Activated CD8-positive, alpha-beta T cell treated with anti-CD3 and anti-CD28 coated beads, Interleukin-2, amount 10 ng/mL, durations not matched to agents 7 days and 5 days (primary cell): ENCODE measurements at regions not wholly inside any gene's neighbourhood (a gene's known extent, or its start where the extent isn't known, plus 50 kb on each side); places are given as distances from the start of the nearest gene placed in this dataset.
"Not testable (repeated sequence)": the region's sequence is repeated elsewhere in the genome, so short reads cannot be mapped to it uniquely, and the experiment has no call there.

Experiments
- ATAC-seq: fragments of 150-1000 bp; cut with Tn5 transposase; one replicate; pipeline ENCODE4 v1.10.0; 2021; ENCODE audit warnings: moderate library complexity
- CTCF ChIA-PET: fragments of 350-600 bp; sonication (Branson Sonifier 250); formaldehyde crosslinking; loops from one replicate; lab custom pipeline; 2021; ENCODE audit warnings: antibody characterized with exemption; lab: Charles Lee
- POLR2A ChIA-PET: fragments of 350-600 bp; sonication (Branson Sonifier 250); formaldehyde crosslinking; loops from one replicate; lab custom pipeline; 2021; ENCODE audit warnings: antibody characterized with exemption; lab: Charles Lee
- DNase-seq: peaks from one replicate; pipeline ENCODE4 v3.0.0-alpha.2; 2020
- H3K27ac Mint-ChIP-seq: one replicate; pipeline ENCODE4 v1.8.0; 2021; ENCODE audit warnings: mild to moderate bottlenecking, mixed read lengths
- H3K27me3 Mint-ChIP-seq: one replicate; pipeline ENCODE4 v1.8.0; 2021; ENCODE audit warnings: low read depth, mixed read lengths
- H3K36me3 Mint-ChIP-seq: one replicate; pipeline ENCODE4 v1.8.0; 2021; ENCODE audit warnings: low read depth, mixed read lengths
- H3K4me1 Mint-ChIP-seq: one replicate; pipeline ENCODE4 v1.8.0; 2021; ENCODE audit warnings: low read depth, mixed read lengths
- H3K4me3 Mint-ChIP-seq: one replicate; pipeline ENCODE4 v1.8.0; 2021; ENCODE audit warnings: mild to moderate bottlenecking, mixed read lengths
- H3K9me3 Mint-ChIP-seq: one replicate; pipeline ENCODE4 v1.8.0; 2022; ENCODE audit warnings: mixed read lengths; ENCODE audit not compliant: insufficient read depth

DNA sequence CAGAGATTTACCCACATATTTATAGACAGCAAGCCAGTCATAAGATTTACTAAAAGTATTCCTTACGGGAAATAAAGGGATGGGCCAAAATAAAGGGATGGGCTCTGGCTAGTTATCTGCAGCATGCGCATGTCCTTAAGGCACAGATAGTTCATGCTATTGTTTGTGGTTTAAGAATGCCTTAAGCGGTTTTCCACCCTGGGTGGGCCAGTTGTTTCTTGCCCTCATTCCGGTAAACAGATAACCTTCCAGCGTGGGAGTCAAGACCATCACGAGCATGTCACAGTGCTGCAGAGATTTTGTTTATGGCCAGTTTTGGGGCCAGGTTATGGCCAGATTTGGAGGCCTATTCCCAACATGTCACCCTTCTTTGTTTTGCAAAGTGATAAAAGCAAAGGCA is 1046.2 kb downstream of the STPG2 start:
- H3K27me3 Mint-ChIP-seq, CTCF ChIA-PET, H3K27ac Mint-ChIP-seq, POLR2A ChIA-PET, H3K9me3 Mint-ChIP-seq, H3K4me3 Mint-ChIP-seq, DNase-seq, ATAC-seq, H3K36me3 Mint-ChIP-seq, H3K4me1 Mint-ChIP-seq: not testable (repeated sequence)

DNA sequence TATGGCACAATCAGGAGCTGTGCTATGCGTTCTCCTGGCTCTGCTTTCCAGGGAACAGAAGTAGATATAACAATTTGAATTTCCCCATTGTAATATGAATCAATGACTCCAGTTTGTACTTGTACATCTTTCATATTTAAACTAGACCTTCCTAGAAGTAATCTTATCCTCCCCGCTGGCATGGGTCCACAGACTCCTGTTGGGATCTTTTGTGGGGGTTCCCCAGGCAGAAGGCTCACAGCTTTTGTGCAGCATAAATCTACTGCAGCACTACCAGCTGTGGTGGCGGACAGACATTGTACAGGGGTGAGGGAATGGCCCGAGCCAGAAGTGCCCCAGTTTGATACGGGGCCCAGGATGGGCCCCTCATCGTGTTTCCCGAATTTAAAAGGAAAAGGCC is 1042.1 kb downstream of the STPG2 start:
- ATAC-seq, POLR2A ChIA-PET, H3K4me1 Mint-ChIP-seq, H3K4me3 Mint-ChIP-seq, H3K27me3 Mint-ChIP-seq, CTCF ChIA-PET, H3K27ac Mint-ChIP-seq, DNase-seq, H3K9me3 Mint-ChIP-seq, H3K36me3 Mint-ChIP-seq: not testable (repeated sequence)

DNA sequence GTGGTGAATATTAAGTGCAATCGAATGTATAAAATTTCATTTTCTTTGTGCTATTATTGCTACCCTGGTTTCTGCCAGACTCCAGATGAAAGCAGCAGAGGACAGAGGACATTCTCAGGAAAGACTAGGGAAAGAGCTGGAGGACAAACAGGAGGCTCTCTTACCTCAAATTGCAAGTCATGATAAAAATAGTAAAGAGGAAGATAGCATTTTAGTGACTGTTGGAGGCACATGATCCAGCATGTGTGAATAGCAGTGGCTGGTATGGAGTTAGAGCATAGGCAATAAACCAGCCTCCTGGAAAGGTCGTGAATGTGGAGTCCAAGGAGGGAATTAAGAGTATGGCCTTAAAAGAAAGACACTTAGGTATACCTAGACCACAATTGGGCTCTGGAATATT is 1040.0 kb downstream of the STPG2 start:
- ChIA-PET CTCF (no interaction called here), POLR2A (no interaction called here)
- no peaks in the 10 kb centered on the region for H3K36me3 Mint-ChIP-seq
- DNase-seq, result no peak
- no peak overlapping the region for H3K27ac Mint-ChIP-seq
- H3K27me3 Mint-ChIP-seq, result no peaks in the 10 kb centered on the region
- H3K4me3 Mint-ChIP-seq, result no peak overlapping the region
- no peaks in the 10 kb centered on the region for H3K9me3 Mint-ChIP-seq
- H3K4me1 Mint-ChIP-seq, result no peaks in the 10 kb centered on the region
- no peak for ATAC-seq

DNA sequence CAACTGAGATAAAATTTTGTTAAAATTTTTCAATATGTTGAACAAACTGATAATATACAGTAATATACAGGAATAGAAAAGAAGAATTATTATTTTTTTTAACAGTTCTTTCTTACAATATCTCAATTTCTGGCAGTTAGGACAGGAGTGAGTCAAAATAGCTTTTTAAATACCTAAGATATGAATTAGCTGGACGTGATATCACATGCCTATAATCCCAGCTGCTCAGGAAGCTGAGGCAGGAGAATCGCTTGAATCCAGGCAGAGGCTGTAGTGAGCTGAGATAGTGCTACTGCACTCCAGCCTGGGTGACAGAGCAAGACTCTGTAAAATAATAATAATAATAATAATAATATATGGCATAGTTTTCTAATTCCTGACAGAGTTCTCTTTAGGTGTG is 1039.3 kb downstream of the STPG2 start:
- Mint-ChIP-seq H3K4me3 (no peak overlapping the region), H3K36me3 (no peaks in the 10 kb centered on the region), H3K4me1 (no peaks in the 10 kb centered on the region), H3K27ac (no peak overlapping the region), H3K27me3 (no peaks in the 10 kb centered on the region), H3K9me3 (peaks cover 4% of the 10 kb centered on the region)
- CTCF ChIA-PET, result no interaction called here
- DNase-seq (no peak), ATAC-seq (no peak)
- POLR2A ChIA-PET, result no interaction called here

DNA sequence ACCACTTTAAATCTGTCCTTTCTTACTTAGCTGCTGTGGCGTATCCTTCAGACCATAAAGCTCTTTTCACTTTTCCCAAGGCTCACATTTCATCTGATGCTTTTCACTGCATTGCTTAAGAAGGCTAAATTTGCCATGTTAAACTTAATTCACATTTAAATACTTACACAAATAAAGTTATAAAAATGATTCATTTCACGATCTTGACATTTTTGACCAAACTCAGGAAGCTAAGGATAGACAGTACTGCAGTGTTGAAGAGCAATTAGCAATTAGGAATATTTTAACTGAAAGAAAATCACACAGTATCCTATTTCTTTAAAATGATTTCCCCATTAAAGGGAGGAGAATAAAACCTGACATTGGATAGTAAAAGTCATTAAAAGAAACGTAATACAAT is 1038.6 kb downstream of the STPG2 start:
- DNase-seq, result no peak
- no peak for ATAC-seq
- Mint-ChIP-seq H3K27me3 (no peaks in the 10 kb centered on the region), H3K4me1 (no peaks in the 10 kb centered on the region), H3K9me3 (peaks cover 4% of the 10 kb centered on the region), H3K27ac (no peak overlapping the region), H3K4me3 (no peak overlapping the region), H3K36me3 (no peaks in the 10 kb centered on the region)
- POLR2A ChIA-PET, result no interaction called here
- CTCF ChIA-PET, result no interaction called here

DNA sequence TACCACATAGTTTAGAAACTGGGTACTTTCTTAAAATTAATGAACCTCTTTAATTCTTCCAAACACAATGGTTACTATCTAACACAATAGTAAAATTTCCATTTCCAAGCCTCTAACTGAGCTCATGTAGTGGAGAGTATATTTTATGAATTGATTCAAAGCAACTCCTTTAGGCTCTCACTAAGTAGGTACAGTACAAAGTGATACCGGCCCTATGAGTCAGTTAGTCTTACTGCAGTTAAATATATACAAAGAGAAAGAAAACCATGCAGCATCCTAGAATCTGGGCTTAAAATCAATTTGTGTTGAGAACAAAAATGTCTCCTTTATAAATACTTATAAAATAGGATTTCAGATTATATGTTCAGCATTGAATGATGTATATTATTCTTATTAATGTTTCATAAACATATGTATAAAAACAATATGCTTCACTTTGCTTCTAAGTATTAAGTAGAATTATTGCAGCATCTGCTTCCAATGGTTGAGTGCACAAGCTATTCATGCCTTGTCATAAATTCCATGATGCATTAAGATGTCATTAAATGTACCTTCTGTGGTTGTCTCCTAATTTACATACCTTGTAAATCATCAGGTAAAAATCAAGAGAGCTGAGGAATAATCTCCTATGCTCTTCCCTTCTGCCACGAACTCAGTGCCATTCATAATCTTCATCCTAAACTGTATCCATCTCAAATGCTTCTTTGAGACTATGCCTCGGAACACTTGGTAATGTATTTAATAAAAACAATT is 1037.8 kb downstream of the STPG2 start:
- ChIA-PET CTCF (no interaction called here), POLR2A (no interaction called here)
- Mint-ChIP-seq H3K36me3 (no peaks in the 10 kb centered on the region), H3K4me1 (no peaks in the 10 kb centered on the region), H3K27me3 (no peaks in the 10 kb centered on the region), H3K4me3 (no peak overlapping the region), H3K27ac (no peak overlapping the region), H3K9me3 (peaks cover 4% of the 10 kb centered on the region)
- no peak for ATAC-seq
- DNase-seq, result no peak

DNA sequence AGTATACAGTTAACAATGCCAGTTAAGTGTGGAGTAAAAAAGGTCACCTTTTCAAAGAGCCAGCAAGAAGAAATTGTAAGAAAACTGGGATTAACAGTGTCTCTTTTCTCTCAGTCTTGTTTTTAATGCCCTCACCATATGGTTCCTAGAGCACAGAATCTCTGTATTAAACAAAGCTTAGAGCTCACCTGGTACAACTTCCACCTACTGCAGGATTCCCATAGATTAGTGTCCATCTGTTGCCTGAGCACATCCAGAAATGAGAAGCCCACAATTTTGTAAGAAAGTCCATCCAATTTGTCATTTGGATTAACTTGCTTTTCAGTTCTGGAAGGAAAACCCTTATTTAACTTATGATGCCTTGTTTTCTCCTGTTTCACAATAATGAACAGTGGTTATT is 1037.1 kb downstream of the STPG2 start:
- DNase-seq (no peak), ATAC-seq (no peak)
- no peaks in the 10 kb centered on the region for H3K27me3 Mint-ChIP-seq
- no peaks in the 10 kb centered on the region for H3K4me1 Mint-ChIP-seq
- CTCF ChIA-PET, result no interaction called here
- POLR2A ChIA-PET, result no interaction called here
- no peak overlapping the region for H3K27ac Mint-ChIP-seq
- peaks cover 4% of the 10 kb centered on the region for H3K9me3 Mint-ChIP-seq
- H3K4me3 Mint-ChIP-seq, result no peak overlapping the region
- H3K36me3 Mint-ChIP-seq, result no peaks in the 10 kb centered on the region

DNA sequence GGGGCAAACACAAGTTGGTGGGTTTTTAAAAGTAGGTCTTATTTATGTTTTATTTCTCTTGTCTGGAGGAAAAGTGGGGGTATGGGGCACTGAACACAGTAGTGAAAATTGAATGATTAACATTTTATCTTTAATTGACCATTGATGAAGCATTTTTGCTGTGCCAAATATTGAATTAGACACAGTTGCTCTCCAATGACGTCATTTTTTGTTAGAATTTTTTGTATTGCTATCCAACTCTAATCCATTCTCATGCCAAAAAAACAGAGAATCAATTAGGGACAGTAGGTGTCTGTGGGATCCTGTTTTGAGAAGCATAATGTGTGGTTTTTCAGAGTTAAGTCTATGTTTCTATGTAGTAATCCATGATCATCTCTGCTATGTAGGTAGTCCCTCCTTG is 1032.8 kb downstream of the STPG2 start:
- Mint-ChIP-seq H3K4me1 (no peaks in the 10 kb centered on the region), H3K36me3 (no peaks in the 10 kb centered on the region), H3K27ac (no peak overlapping the region), H3K4me3 (no peak overlapping the region), H3K27me3 (no peaks in the 10 kb centered on the region), H3K9me3 (peaks cover 4% of the 10 kb centered on the region)
- ChIA-PET POLR2A (no interaction called here), CTCF (no interaction called here)
- ATAC-seq (no peak), DNase-seq (no peak)

DNA sequence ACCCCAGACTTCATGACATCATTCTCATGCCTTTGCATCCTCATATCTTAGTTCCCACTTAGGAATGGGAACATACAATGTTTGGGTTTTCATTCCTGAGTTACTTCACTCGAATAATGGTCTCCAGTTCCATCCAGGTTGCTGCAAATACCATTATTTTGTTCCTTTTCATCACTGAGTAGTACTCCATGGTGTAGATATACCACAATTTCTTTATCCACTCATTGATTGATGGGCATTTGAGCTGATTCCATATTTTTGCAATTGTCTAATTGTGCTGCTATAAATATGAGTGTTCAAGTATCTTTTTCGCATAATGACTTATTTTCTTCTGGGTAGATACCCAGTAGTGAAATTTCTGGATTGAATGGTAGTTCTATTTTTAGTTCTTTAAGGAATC is 1026.8 kb downstream of the STPG2 start:
- no peak overlapping the region for H3K4me3 Mint-ChIP-seq
- ATAC-seq (no peak), DNase-seq (no peak)
- CTCF ChIA-PET, result no interaction called here
- H3K27me3 Mint-ChIP-seq, result no peaks in the 10 kb centered on the region
- no peaks in the 10 kb centered on the region for H3K36me3 Mint-ChIP-seq
- H3K27ac Mint-ChIP-seq, result no peak overlapping the region
- H3K9me3 Mint-ChIP-seq, result peaks cover 9% of the 10 kb centered on the region
- H3K4me1 Mint-ChIP-seq, result no peaks in the 10 kb centered on the region
- POLR2A ChIA-PET, result no interaction called here

DNA sequence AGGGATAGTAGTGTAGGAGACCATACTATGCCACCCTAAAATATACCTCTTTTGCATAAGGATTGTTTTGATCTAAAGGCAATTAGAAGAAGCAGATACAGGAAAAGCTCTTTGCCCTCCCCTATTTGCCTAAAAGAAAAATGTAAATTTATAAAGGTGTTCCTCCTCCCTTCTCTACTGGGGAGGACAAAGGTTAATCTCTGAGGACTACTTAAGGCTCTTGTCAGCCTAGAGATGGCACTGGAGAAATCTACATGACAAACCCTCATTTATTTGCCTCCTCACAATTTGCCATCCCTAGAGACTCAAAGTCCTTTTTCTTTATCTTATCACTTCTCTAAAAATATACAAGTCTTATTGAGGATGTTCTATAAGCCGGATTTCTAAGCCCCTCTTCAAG is 1021.8 kb downstream of the STPG2 start:
- no peak for DNase-seq
- peaks cover 9% of the 10 kb centered on the region for H3K9me3 Mint-ChIP-seq
- POLR2A ChIA-PET, result no interaction called here
- no peaks in the 10 kb centered on the region for H3K36me3 Mint-ChIP-seq
- CTCF ChIA-PET, result no interaction called here
- no peaks in the 10 kb centered on the region for H3K4me1 Mint-ChIP-seq
- ATAC-seq, result no peak
- H3K4me3 Mint-ChIP-seq, result no peak overlapping the region
- H3K27ac Mint-ChIP-seq, result no peak overlapping the region
- H3K27me3 Mint-ChIP-seq, result no peaks in the 10 kb centered on the region

DNA sequence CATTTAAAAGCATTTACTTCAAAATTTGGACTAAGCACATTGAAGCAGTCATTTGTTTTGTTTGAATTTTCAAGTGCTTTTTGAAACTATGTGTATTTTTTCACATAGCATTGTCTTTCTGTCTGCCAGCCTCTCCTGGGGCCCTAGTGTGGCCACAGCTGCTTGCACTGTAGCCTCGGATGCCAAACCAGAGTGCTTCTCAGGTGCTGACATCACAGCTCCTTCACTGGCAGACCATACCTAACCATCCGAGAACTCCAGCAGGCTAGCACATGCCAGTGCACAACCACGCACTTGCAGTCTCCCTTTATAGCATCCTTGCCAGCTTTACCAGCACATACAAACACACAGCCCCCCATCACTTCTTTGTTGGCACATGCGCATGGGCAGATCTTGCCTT is 1019.7 kb downstream of the STPG2 start:
- H3K9me3 Mint-ChIP-seq, result peaks cover 6% of the 10 kb centered on the region

DNA sequence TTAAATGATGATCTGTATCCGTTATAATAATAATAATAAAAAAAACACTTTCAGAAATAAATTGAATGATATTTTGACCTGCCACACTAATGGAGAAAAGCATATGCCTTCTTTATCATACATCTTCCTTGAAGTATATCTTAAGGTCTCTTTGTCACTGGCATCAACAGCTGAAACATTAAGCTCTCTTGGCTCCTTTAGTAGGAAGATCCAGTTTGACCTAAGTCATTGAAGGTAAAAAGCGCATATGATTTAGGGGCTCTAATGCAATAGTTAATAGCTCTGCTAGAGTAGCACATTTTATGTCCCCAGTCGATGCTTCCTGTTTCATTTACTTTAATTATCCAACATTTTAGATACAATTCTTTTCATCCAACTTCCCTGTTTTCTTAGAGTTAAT is 1010.8 kb downstream of the STPG2 start:
- Mint-ChIP-seq H3K27ac (no peak overlapping the region), H3K4me3 (no peak overlapping the region), H3K27me3 (no peaks in the 10 kb centered on the region), H3K9me3 (no peaks in the 10 kb centered on the region), H3K4me1 (no peaks in the 10 kb centered on the region), H3K36me3 (no peaks in the 10 kb centered on the region)
- DNase-seq (no peak), ATAC-seq (no peak)
- ChIA-PET CTCF (no interaction called here), POLR2A (no interaction called here)

More for the DNA sequence above, 1019.7 kb downstream of the STPG2 start:
- H3K27me3 Mint-ChIP-seq, result no peaks in the 10 kb centered on the region
- ATAC-seq (no peak), DNase-seq (no peak)
- no peaks in the 10 kb centered on the region for H3K4me1 Mint-ChIP-seq
- POLR2A ChIA-PET, result no interaction called here
- H3K4me3 Mint-ChIP-seq, result no peak overlapping the region
- H3K36me3 Mint-ChIP-seq, result no peaks in the 10 kb centered on the region
- H3K27ac Mint-ChIP-seq, result no peak overlapping the region
- CTCF ChIA-PET, result no interaction called here

DNA sequence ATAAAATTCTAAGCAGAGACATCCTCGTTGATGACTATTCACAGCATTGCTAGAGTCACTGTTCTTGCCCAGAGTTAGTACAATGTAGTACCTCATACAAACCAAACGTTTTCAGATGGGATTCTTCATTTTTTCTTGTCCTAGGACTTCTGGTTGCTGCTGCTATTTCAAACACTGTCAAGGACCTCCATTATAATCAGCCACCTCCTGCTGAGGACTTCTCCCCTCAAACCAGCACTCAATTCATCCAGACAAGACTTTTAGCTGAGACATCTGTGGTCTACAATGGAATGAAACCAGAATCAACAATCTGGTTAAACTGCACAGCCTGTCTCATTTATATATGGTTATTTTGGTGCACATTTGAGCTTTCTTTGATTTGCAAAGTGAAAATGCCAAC is 1008.8 kb downstream of the STPG2 start:
- DNase-seq (no peak), ATAC-seq (no peak)
- H3K4me3 Mint-ChIP-seq, result no peak overlapping the region
- H3K9me3 Mint-ChIP-seq, result peaks cover 6% of the 10 kb centered on the region
- no peaks in the 10 kb centered on the region for H3K4me1 Mint-ChIP-seq
- POLR2A ChIA-PET, result no interaction called here
- CTCF ChIA-PET, result no interaction called here
- no peaks in the 10 kb centered on the region for H3K27me3 Mint-ChIP-seq
- H3K36me3 Mint-ChIP-seq, result no peaks in the 10 kb centered on the region
- H3K27ac Mint-ChIP-seq, result no peak overlapping the region
